ENCODE measurements at regions not wholly inside any gene's neighbourhood (a gene's known extent, or its start where the extent isn't known, plus 50 kb on each side); places are given as distances from the start of the nearest gene placed in this dataset.
"Not testable (repeated sequence)": the region's sequence is repeated elsewhere in the genome, so short reads cannot be mapped to it uniquely, and the experiment has no call there.

GRCh38 chr4:186847429-186848131 lies 123.9 kb upstream of the FAT1 start:
- not testable (repeated sequence) for FAIRE-seq

- FAIRE-seq: no peak
Measured at GRCh38 chr4:186848437-186848836, 124.8 kb upstream of the FAT1 start.

GRCh38 chr4:186851291-186852072 lies 127.8 kb upstream of the FAT1 start:
- no peak for FAIRE-seq

GRCh38 chr4:186852073-186852420 lies 128.4 kb upstream of the FAT1 start:
- FAIRE-seq: no peak

- FAIRE-seq: no peak
Measured at GRCh38 chr4:186852964-186853391, 129.3 kb upstream of the FAT1 start.

GRCh38 chr4:186854256-186854655 lies 130.6 kb upstream of the FAT1 start:
- no peak for FAIRE-seq

- no peak for FAIRE-seq
Measured at GRCh38 chr4:186855111-186855510, 131.5 kb upstream of the FAT1 start.

GRCh38 chr4:186857793-186858192 lies 134.1 kb upstream of the FAT1 start:
- no peak for FAIRE-seq

GRCh38 chr4:186858355-186858754 lies 134.7 kb upstream of the FAT1 start:
- FAIRE-seq: no peak

GRCh38 chr4:186859420-186859819 lies 135.8 kb upstream of the FAT1 start:
- FAIRE-seq: no peak

- no peak for FAIRE-seq
Measured at GRCh38 chr4:186861317-186861716, 137.7 kb upstream of the FAT1 start.

GRCh38 chr4:186871856-186872255 lies 148.2 kb upstream of the FAT1 start:
- no peak for FAIRE-seq

GRCh38 chr4:186873095-186873494 lies 149.4 kb upstream of the FAT1 start:
- not testable (repeated sequence) for FAIRE-seq

- FAIRE-seq: no peak
Measured at GRCh38 chr4:186875476-186875875, 151.8 kb upstream of the FAT1 start.

GRCh38 chr4:186876961-186877626 lies 153.4 kb upstream of the FAT1 start:
- FAIRE-seq: no peak

GRCh38 chr4:186878203-186878776 lies 154.6 kb upstream of the FAT1 start:
- FAIRE-seq: no peak

- no peak for FAIRE-seq
Measured at GRCh38 chr4:186881521-186882220, 158.0 kb upstream of the FAT1 start.

GRCh38 chr4:186882293-186882692 lies 158.6 kb upstream of the FAT1 start:
- FAIRE-seq: no peak

- no peak for FAIRE-seq
Measured at GRCh38 chr4:186885289-186885688, 161.6 kb upstream of the FAT1 start.

GRCh38 chr4:186886759-186887158 lies 163.1 kb upstream of the FAT1 start:
- no peak for FAIRE-seq

- FAIRE-seq: no peak
Measured at GRCh38 chr4:186887291-186887700, 163.6 kb upstream of the FAT1 start.

GRCh38 chr4:186887752-186888151 lies 164.1 kb upstream of the FAT1 start:
- FAIRE-seq: no peak

All from endometrium (tissue), 2 donors.